ENCODE measurements at regions not wholly inside any gene's neighbourhood (a gene's known extent, or its start where the extent isn't known, plus 50 kb on each side); places are given as distances from the start of the nearest gene placed in this dataset.

DNA sequence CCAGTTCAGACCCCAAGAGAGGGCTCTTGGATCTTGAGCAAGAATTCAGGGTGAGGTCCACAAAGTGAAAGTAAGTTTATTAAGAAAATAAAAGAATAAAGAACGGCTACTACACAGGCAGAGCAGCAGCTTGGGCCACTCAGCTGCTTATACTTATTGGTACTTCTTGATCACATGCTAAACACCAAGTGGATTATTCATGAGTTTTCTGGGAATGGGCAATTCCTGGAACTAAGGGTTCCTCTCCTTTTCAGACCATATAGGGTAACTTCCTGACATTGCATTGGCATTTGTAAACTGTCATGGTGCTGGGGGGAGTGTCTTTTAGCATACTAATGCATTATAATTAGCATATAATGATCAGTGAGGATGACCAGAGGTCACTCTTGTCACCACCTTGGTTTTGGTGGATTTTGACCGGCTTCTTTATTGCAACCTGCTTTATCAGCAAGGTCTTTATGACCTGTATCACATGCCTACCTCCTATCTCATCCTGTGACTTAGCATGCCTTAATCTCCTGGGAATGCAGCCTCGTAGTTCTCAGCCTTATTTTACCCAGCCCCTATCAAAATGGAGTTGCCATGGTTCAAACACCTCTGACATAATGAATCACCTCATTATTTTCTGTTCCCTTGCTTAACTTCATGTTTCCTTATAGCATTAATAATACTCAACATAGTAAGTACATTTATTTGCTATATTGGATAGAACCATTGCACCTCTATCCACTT, 476.3 kb downstream of the DTHD1 start:
- TF ChIP-seq, protein P1, sequence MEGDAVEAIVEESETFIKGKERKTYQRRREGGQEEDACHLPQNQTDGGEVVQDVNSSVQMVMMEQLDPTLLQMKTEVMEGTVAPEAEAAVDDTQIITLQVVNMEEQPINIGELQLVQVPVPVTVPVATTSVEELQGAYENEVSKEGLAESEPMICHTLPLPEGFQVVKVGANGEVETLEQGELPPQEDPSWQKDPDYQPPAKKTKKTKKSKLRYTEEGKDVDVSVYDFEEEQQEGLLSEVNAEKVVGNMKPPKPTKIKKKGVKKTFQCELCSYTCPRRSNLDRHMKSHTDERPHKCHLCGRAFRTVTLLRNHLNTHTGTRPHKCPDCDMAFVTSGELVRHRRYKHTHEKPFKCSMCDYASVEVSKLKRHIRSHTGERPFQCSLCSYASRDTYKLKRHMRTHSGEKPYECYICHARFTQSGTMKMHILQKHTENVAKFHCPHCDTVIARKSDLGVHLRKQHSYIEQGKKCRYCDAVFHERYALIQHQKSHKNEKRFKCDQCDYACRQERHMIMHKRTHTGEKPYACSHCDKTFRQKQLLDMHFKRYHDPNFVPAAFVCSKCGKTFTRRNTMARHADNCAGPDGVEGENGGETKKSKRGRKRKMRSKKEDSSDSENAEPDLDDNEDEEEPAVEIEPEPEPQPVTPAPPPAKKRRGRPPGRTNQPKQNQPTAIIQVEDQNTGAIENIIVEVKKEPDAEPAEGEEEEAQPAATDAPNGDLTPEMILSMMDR (IDR thresholded peaks at IDR 0.05) = no peak
- TF ChIP-seq POLR2AphosphoS5 (IDR thresholded peaks at IDR 0.05) (no peak), EP300 (IDR thresholded peaks at IDR 0.05) (no peak)

Data from stomach (tissue), 4 donors.